IMR-90 (cell line): ENCODE measurements at regions not wholly inside any gene's neighbourhood (a gene's known extent, or its start where the extent isn't known, plus 50 kb on each side); places are given as distances from the start of the nearest gene placed in this dataset.

ENCODE experiments used
- BHLHE40 ChIP-seq: fragments of 150-350 bp; IDR thresholded peaks from 2 replicates; pipeline ENCODE4 v1.6.1; 2016; ENCODE audit warnings: mild to moderate bottlenecking, low read depth, low read length
- CEBPB ChIP-seq: IDR thresholded peaks from 2 replicates; pipeline ENCODE4 v1.6.1; 2012; ENCODE audit warnings: low read depth, low read length, improper control_type of control experiment
- FOS ChIP-seq: fragments of 150-350 bp; IDR thresholded peaks from 2 replicates; pipeline ENCODE4 v1.6.1; 2016; ENCODE audit warnings: low read depth, low read length
- MAFK ChIP-seq: IDR thresholded peaks from 2 replicates; pipeline ENCODE4 v1.6.1; 2012; ENCODE audit warnings: low read depth, low read length, improper control_type of control experiment
- MXI1 ChIP-seq: IDR thresholded peaks from 2 replicates; pipeline ENCODE4 v1.6.1; 2012; ENCODE audit warnings: low read depth, mild to moderate bottlenecking, low read length, moderate library complexity, borderline replicate concordance
- NFE2L2 ChIP-seq: fragments of 150-350 bp; IDR thresholded peaks from 2 replicates; pipeline ENCODE4 v1.6.1; 2016; ENCODE audit warnings: low read depth, mild to moderate bottlenecking, low read length
- POLR2A ChIP-seq: IDR thresholded peaks from 2 replicates; pipeline ENCODE4 v1.6.1; 2012; ENCODE audit warnings: mild to moderate bottlenecking, low read depth, low read length
- RAD21 ChIP-seq: IDR thresholded peaks from 2 replicates; pipeline ENCODE4 v1.6.1; 2012; ENCODE audit warnings: low read length, improper control_type of control experiment
- RCOR1 ChIP-seq: IDR thresholded peaks from 2 replicates; pipeline ENCODE4 v1.6.1; 2012; ENCODE audit warnings: mild to moderate bottlenecking, low read length, improper control_type of control experiment; ENCODE audit not compliant: insufficient replicate concordance
- RFX5 ChIP-seq: IDR thresholded peaks from 2 replicates; pipeline ENCODE4 v1.8.0; 2012; ENCODE audit warnings: low read depth, mild to moderate bottlenecking, low read length, moderate library complexity
- SMC3 ChIP-seq: fragments of 150-350 bp; IDR thresholded peaks from 2 replicates; pipeline ENCODE4 v1.6.1; 2016; ENCODE audit warnings: low read depth, mild to moderate bottlenecking, antibody characterized with exemption, low read length, moderate library complexity
- TF ChIP-seq, protein P1 (sequence below): conservative IDR thresholded peaks from 2 replicates; pipeline ENCODE4 v1.5.1; 2012; ENCODE audit warnings: mild to moderate bottlenecking, low read depth, low read length, improper control_type of control experiment
- TF ChIP-seq, protein P2 (sequence below): fragments of 150-350 bp; IDR thresholded peaks from 2 replicates; pipeline ENCODE4 v1.6.1; 2016; ENCODE audit warnings: low read depth, mild to moderate bottlenecking, low read length, moderate library complexity, borderline replicate concordance
- TF ChIP-seq, protein P3 (sequence below): fragments of 150-350 bp; IDR thresholded peaks from 2 replicates; pipeline ENCODE4 v1.6.1; 2017; ENCODE audit warnings: mild to moderate bottlenecking, antibody characterized with exemption, low read length, low read depth

DNA sequence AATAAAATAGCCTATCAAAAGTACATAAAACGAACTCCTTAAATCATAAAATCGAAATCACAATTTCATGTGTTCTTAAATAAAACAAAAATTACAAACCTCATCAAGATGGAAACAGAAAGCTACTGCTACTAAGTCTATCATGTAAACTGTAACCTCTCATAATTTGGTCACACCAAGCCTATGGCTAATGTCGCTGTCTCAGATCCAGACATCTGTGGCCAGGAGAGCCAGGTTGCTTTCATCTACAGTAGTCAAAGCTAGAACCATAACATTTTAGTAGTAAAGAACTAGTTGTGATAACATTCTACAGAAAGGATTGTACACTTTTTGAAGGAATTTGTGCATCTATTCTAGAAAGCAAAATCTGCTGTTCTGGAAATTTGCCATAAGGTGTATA, 197.4 kb upstream of the MBNL1 start:
- TF ChIP-seq, protein P1, sequence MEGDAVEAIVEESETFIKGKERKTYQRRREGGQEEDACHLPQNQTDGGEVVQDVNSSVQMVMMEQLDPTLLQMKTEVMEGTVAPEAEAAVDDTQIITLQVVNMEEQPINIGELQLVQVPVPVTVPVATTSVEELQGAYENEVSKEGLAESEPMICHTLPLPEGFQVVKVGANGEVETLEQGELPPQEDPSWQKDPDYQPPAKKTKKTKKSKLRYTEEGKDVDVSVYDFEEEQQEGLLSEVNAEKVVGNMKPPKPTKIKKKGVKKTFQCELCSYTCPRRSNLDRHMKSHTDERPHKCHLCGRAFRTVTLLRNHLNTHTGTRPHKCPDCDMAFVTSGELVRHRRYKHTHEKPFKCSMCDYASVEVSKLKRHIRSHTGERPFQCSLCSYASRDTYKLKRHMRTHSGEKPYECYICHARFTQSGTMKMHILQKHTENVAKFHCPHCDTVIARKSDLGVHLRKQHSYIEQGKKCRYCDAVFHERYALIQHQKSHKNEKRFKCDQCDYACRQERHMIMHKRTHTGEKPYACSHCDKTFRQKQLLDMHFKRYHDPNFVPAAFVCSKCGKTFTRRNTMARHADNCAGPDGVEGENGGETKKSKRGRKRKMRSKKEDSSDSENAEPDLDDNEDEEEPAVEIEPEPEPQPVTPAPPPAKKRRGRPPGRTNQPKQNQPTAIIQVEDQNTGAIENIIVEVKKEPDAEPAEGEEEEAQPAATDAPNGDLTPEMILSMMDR: no peak
- no peak for TF ChIP-seq CEBPB
- TF ChIP-seq, protein P2, sequence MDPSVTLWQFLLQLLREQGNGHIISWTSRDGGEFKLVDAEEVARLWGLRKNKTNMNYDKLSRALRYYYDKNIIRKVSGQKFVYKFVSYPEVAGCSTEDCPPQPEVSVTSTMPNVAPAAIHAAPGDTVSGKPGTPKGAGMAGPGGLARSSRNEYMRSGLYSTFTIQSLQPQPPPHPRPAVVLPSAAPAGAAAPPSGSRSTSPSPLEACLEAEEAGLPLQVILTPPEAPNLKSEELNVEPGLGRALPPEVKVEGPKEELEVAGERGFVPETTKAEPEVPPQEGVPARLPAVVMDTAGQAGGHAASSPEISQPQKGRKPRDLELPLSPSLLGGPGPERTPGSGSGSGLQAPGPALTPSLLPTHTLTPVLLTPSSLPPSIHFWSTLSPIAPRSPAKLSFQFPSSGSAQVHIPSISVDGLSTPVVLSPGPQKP: no peak
- no peak for TF ChIP-seq POLR2A
- TF ChIP-seq BHLHE40: no peak
- no peak for TF ChIP-seq FOS
- no peak for TF ChIP-seq RAD21
- TF ChIP-seq SMC3: no peak
- no peak for TF ChIP-seq MAFK
- TF ChIP-seq RCOR1: no peak
- TF ChIP-seq RFX5: no peak
- TF ChIP-seq, protein P3, sequence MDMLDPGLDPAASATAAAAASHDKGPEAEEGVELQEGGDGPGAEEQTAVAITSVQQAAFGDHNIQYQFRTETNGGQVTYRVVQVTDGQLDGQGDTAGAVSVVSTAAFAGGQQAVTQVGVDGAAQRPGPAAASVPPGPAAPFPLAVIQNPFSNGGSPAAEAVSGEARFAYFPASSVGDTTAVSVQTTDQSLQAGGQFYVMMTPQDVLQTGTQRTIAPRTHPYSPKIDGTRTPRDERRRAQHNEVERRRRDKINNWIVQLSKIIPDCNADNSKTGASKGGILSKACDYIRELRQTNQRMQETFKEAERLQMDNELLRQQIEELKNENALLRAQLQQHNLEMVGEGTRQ: no peak
- no peak for TF ChIP-seq MXI1
- TF ChIP-seq NFE2L2: no peak
